ENCODE measurements at regions not wholly inside any gene's neighbourhood (a gene's known extent, or its start where the extent isn't known, plus 50 kb on each side); places are given as distances from the start of the nearest gene placed in this dataset.
"Not testable (repeated sequence)": the region's sequence is repeated elsewhere in the genome, so short reads cannot be mapped to it uniquely, and the experiment has no call there.

DNA sequence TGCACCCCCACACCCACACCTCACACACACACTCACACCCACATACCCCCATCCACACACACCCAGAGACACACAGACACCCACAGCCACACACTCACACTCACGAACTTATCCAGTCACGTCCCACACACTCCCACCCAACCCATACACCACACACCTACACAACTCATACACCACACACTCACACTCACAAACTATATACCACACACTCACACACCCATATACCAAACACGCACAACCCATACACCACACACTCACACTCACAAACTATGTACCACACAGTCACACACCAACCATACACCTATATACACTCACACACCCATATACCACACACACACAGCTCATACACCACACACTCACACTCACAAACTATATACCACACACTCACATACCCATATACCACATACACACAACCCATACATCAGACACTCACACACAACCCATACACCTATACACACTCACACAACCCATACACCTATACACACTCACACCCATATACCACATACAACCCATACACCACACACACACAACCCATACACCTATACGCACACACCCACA, 162.4 kb downstream of the TMEM121 start:
- TF ChIP-seq EZH2 (IDR thresholded peaks at IDR 0.05; ENCODE audit: low read depth, unreplicated experiment); CTCF (conservative IDR thresholded peaks at IDR 0.05; ENCODE audit: low read depth in 2 of 2); POLR2AphosphoS5 (IDR thresholded peaks at IDR 0.05; ENCODE audit: low read depth): not testable (repeated sequence)
